Neuronal stem cell (in vitro differentiated cells): ENCODE measurements at regions not wholly inside any gene's neighbourhood (a gene's known extent, or its start where the extent isn't known, plus 50 kb on each side); places are given as distances from the start of the nearest gene placed in this dataset.

Experiments
- DNase-seq: peaks from one replicate; pipeline ENCODE4 v3.0.0-alpha.2; 2013; ENCODE audit warnings: low spot score
- H2AFZ ChIP-seq: one replicate; pipeline ENCODE4 v1.6.1; 2013; ENCODE audit warnings: mild to moderate bottlenecking, low read length, inconsistent platforms
- H2AK5ac ChIP-seq: 2 replicates; pipeline ENCODE4 v1.6.1; 2013; ENCODE audit warnings: low read depth, mild to moderate bottlenecking, inconsistent platforms, low read length, moderate library complexity, mixed read lengths
- H2BK120ac ChIP-seq: 2 replicates; pipeline ENCODE4 v1.6.1; 2013; ENCODE audit warnings: low read depth, mild to moderate bottlenecking, inconsistent platforms, low read length, moderate library complexity, mixed read lengths
- H2BK12ac ChIP-seq: one replicate; pipeline ENCODE4 v1.6.1; 2013; ENCODE audit warnings: low read length, inconsistent platforms
- H2BK15ac ChIP-seq: 2 replicates; pipeline ENCODE4 v1.6.1; 2013; ENCODE audit warnings: mild to moderate bottlenecking, low read length, inconsistent platforms, mixed read lengths
- H2BK5ac ChIP-seq: one replicate; pipeline ENCODE4 v1.6.1; 2013; ENCODE audit warnings: inconsistent platforms, mild to moderate bottlenecking, low read length, moderate library complexity
- H3K14ac ChIP-seq: one replicate; pipeline ENCODE4 v1.6.1; 2013; ENCODE audit warnings: low read length, inconsistent platforms
- H3K18ac ChIP-seq: 2 replicates; pipeline ENCODE4 v1.6.1; 2013; ENCODE audit warnings: low read length, inconsistent platforms
- H3K23ac ChIP-seq: 2 replicates; pipeline ENCODE4 v1.6.1; 2013; ENCODE audit warnings: low read depth, mild to moderate bottlenecking, mixed read lengths, low read length, inconsistent platforms; ENCODE audit not compliant: poor library complexity
- H3K27ac ChIP-seq: replicated peaks from 3 replicates; pipeline ENCODE4 v1.5.1; 2013; ENCODE audit warnings: low read length, inconsistent platforms
- H3K27me3 ChIP-seq, 3 experiments: 2 replicates each; pipeline ENCODE4 v1.6.1; 2013; ENCODE audit warnings: low read length in 3 of 3, mild to moderate bottlenecking in 2 of 3, inconsistent platforms in 1 of 3, low read depth in 1 of 3, mixed read lengths in 1 of 3, moderate library complexity in 1 of 3; ENCODE audit not compliant: control insufficient read depth in 3 of 3, insufficient read depth in 3 of 3
- H3K36me3 ChIP-seq, 2 donors: replicated peaks in 1 of 2; 2 replicates each; pipeline ENCODE4 v1.6.1; 2013; ENCODE audit warnings: low read length in 2 of 2; ENCODE audit not compliant: control insufficient read depth in 2 of 2, insufficient read depth in 2 of 2
- H3K4ac ChIP-seq: 2 replicates; pipeline ENCODE4 v1.6.1; 2013; ENCODE audit warnings: inconsistent platforms, mild to moderate bottlenecking, low read length, moderate library complexity
- H3K4me1 ChIP-seq, 2 donors: 1 replicate in 1 of 2; 2 replicates in 1 of 2; pipeline ENCODE4 v1.6.1; 2013; ENCODE audit warnings: low read length in 2 of 2, low read depth in 1 of 2; ENCODE audit not compliant: control insufficient read depth in 2 of 2, insufficient read depth in 1 of 2
- H3K4me2 ChIP-seq: one replicate; pipeline ENCODE4 v1.6.1; 2013; ENCODE audit warnings: mild to moderate bottlenecking, low read length, inconsistent platforms; ENCODE audit not compliant: insufficient read depth, poor library complexity, severe bottlenecking
- H3K4me3 ChIP-seq, 2 donors: 2 replicates each; pipeline ENCODE4 v1.5.1; 2013; ENCODE audit warnings: low read length in 2 of 2, mild to moderate bottlenecking in 2 of 2, inconsistent platforms in 1 of 2, moderate library complexity in 1 of 2
- H3K79me1 ChIP-seq: one replicate; pipeline ENCODE4 v1.6.1; 2013; ENCODE audit warnings: low read depth, mild to moderate bottlenecking, inconsistent platforms, low read length, moderate library complexity
- H3K9ac ChIP-seq: one replicate; pipeline ENCODE4 v1.6.1; 2013; ENCODE audit warnings: mild to moderate bottlenecking, low read depth, low read length, inconsistent platforms; ENCODE audit not compliant: poor library complexity
- H3K9me3 ChIP-seq, 2 donors: replicated peaks in 1 of 2; 2 replicates each; pipeline versions ENCODE3 to v1.6.1; 2013; ENCODE audit warnings: low read length in 2 of 2, mild to moderate bottlenecking in 2 of 2, inconsistent platforms in 1 of 2, low read depth in 1 of 2, mixed read lengths in 1 of 2, moderate library complexity in 1 of 2; ENCODE audit not compliant: control insufficient read depth in 2 of 2, insufficient read depth in 1 of 2
- H4K8ac ChIP-seq: one replicate; pipeline ENCODE4 v1.6.1; 2013; ENCODE audit warnings: low read depth, mild to moderate bottlenecking, inconsistent platforms, low read length, moderate library complexity
- H4K91ac ChIP-seq: one replicate; pipeline ENCODE4 v1.6.1; 2013; ENCODE audit warnings: low read length, low read depth, mild to moderate bottlenecking, inconsistent platforms; ENCODE audit not compliant: poor library complexity
- WGBS, 2 donors: extraction: QIAGEN DNeasy Blood & Tissue Kit; methylation state at CpG; one replicate each; pipeline ENCODE4 v1.1.7; 2013; ENCODE audit warnings: missing lambda C conversion rate in 2 of 2, mixed read lengths in 1 of 2; ENCODE audit not compliant: insufficient read length in 2 of 2, insufficient replicate concordance in 1 of 2; ENCODE audit errors: extremely low coverage in 2 of 2; 5-methylcytosine and 5-hydroxymethylcytosine counted together

GRCh38 chr10:4506095-4506494 lies 319.9 kb upstream of the AKR1E2 start:
- no peaks in the 10 kb centered on the region for H3K79me1 ChIP-seq
- no peak overlapping the region for H4K8ac ChIP-seq
- WGBS, 2 donors, result no CpG with 5 or more reads among the region's 2 CpGs
- no peak for DNase-seq
- H3K36me3 ChIP-seq, result no peaks in the 10 kb centered on the region
- no peaks in the 10 kb centered on the region for H3K4me1 ChIP-seq
- H2BK5ac ChIP-seq, result no peak overlapping the region
- H3K27me3 ChIP-seq, result no peaks in the 10 kb centered on the region
- no peak overlapping the region for H2BK120ac ChIP-seq
- H3K4me3 ChIP-seq, result no peak overlapping the region
- no peak overlapping the region for H3K27ac ChIP-seq
- no peak overlapping the region for H4K91ac ChIP-seq
- H2BK12ac ChIP-seq, result no peak overlapping the region
- H2BK15ac ChIP-seq, result no peak overlapping the region
- H3K9me3 ChIP-seq, result no peaks in the 10 kb centered on the region
- H3K18ac ChIP-seq, result no peak overlapping the region
- no peak overlapping the region for H3K23ac ChIP-seq
- H3K4me2 ChIP-seq, result no peak overlapping the region
- H3K14ac ChIP-seq, result no peak overlapping the region
- H2AK5ac ChIP-seq, result no peak overlapping the region
- H3K4ac ChIP-seq, result no peak overlapping the region
- no peak overlapping the region for H2AFZ ChIP-seq
- no peak overlapping the region for H3K9ac ChIP-seq

GRCh38 chr10:4504550-4504949 lies 321.5 kb upstream of the AKR1E2 start:
- no peak overlapping the region for H3K27ac ChIP-seq
- no peak overlapping the region for H3K4ac ChIP-seq
- no CpG with 5 or more reads among the region's 5 CpGs for WGBS, 2 donors

GRCh38 chr10:4503076-4503475 lies 322.9 kb upstream of the AKR1E2 start:
- H3K9ac ChIP-seq, result no peak overlapping the region

More at GRCh38 chr10:4504550-4504949, 321.5 kb upstream of the AKR1E2 start:
- Histone ChIP-seq H3K27me3 (no peaks in the 10 kb centered on the region), H3K14ac (no peak overlapping the region), H2AK5ac (no peak overlapping the region), H3K79me1 (no peaks in the 10 kb centered on the region), H2BK15ac (no peak overlapping the region), H3K4me1 (no peaks in the 10 kb centered on the region), H3K23ac (no peak overlapping the region), H3K18ac (no peak overlapping the region), H3K36me3 (no peaks in the 10 kb centered on the region), H3K9ac (no peak overlapping the region), H2BK5ac (no peak overlapping the region), H3K4me3 (no peak overlapping the region), H4K91ac (no peak overlapping the region), H4K8ac (no peak overlapping the region), H2AFZ (no peak overlapping the region), H3K9me3 (no peaks in the 10 kb centered on the region), H2BK120ac (no peak overlapping the region), H3K4me2 (no peak overlapping the region), H2BK12ac (no peak overlapping the region)
- no peak for DNase-seq

GRCh38 chr10:4501306-4501705 lies 324.7 kb upstream of the AKR1E2 start:
- Histone ChIP-seq H3K36me3 (no peaks in the 10 kb centered on the region), H3K27ac (no peak overlapping the region), H3K23ac (no peak overlapping the region), H4K8ac (no peak overlapping the region), H3K4me3 (no peak overlapping the region), H3K4ac (no peak overlapping the region), H2BK5ac (no peak overlapping the region), H3K18ac (no peak overlapping the region), H2AFZ (no peak overlapping the region), H2BK120ac (no peak overlapping the region), H3K4me1 (no peaks in the 10 kb centered on the region), H4K91ac (no peak overlapping the region), H3K4me2 (no peak overlapping the region), H3K9me3 (no peaks in the 10 kb centered on the region), H2AK5ac (no peak overlapping the region), H3K27me3 (no peaks in the 10 kb centered on the region), H2BK12ac (no peak overlapping the region), H3K79me1 (no peaks in the 10 kb centered on the region), H2BK15ac (no peak overlapping the region), H3K9ac (no peak overlapping the region), H3K14ac (no peak overlapping the region)
- no CpG with 5 or more reads among the region's 2 CpGs for WGBS, 2 donors
- DNase-seq, result no peak

More at GRCh38 chr10:4503076-4503475, 322.9 kb upstream of the AKR1E2 start:
- H3K27ac ChIP-seq, result no peak overlapping the region
- H3K4me1 ChIP-seq, result no peaks in the 10 kb centered on the region
- H3K79me1 ChIP-seq, result no peaks in the 10 kb centered on the region
- no peaks in the 10 kb centered on the region for H3K36me3 ChIP-seq
- H2BK15ac ChIP-seq, result no peak overlapping the region
- H2AFZ ChIP-seq, result peak overlapping the region; percentile 29
- no peak overlapping the region for H3K4me3 ChIP-seq
- H3K9me3 ChIP-seq, result no peaks in the 10 kb centered on the region
- WGBS, 2 donors, result no CpG with 5 or more reads among the region's 2 CpGs
- H3K14ac ChIP-seq, result no peak overlapping the region
- H4K91ac ChIP-seq, result no peak overlapping the region
- H2AK5ac ChIP-seq, result no peak overlapping the region
- no peak overlapping the region for H3K4me2 ChIP-seq
- no peaks in the 10 kb centered on the region for H3K27me3 ChIP-seq
- DNase-seq, result no peak
- no peak overlapping the region for H3K18ac ChIP-seq
- no peak overlapping the region for H2BK5ac ChIP-seq
- H3K23ac ChIP-seq, result no peak overlapping the region
- no peak overlapping the region for H3K4ac ChIP-seq
- H2BK120ac ChIP-seq, result no peak overlapping the region
- no peak overlapping the region for H2BK12ac ChIP-seq
- H4K8ac ChIP-seq, result no peak overlapping the region
